GM21737 (cell line): ENCODE measurements at regions not wholly inside any gene's neighbourhood (a gene's known extent, or its start where the extent isn't known, plus 50 kb on each side); places are given as distances from the start of the nearest gene placed in this dataset.

Experiments
- ATAC-seq: cut with Tn5 transposase; IDR thresholded peaks from one replicate; pipeline ENCODE4 v1.9.1; 2021; ENCODE audit warnings: mild to moderate bottlenecking, moderate library complexity; ENCODE audit not compliant: unreplicated experiment

DNA sequence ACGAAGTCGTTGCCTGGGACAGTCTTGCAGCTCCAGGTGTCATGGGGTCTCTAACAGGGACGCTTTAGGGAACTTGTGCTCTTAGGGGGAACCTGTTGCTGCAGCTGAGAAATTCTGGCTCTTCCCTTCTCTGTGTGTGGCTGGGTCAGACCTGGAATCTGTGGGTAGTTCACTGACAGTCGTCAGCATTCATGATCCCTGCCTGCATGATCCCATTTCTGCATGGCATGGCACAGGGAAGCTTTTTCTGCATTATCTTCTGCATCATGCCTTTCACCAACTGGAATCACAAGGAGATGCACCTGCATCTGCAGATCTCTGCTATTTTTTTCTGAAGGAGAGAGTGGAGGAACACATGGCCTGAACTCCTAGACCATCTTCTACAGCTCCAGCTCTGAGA lies 85.6 kb downstream of the SOX9 start:
- no peak for ATAC-seq

DNA sequence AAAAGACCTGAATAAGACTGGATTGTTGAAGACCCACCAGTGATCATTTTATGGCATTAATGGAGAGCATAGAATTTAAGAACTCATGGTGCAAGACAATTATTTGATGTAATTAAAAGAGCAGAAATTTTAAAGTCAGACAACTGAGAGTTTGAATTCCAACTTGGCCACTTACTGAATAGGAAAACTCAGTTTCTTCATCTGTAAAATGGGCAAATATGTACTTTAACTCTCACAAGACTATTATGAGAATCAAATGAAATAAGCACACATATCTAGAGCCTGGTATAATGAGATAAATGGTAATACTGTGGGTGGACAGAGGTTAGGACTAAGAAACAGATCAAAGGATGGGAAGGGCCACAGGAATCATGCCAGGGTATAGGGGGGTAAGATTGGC lies 88.0 kb downstream of the SOX9 start:
- no peak for ATAC-seq

DNA sequence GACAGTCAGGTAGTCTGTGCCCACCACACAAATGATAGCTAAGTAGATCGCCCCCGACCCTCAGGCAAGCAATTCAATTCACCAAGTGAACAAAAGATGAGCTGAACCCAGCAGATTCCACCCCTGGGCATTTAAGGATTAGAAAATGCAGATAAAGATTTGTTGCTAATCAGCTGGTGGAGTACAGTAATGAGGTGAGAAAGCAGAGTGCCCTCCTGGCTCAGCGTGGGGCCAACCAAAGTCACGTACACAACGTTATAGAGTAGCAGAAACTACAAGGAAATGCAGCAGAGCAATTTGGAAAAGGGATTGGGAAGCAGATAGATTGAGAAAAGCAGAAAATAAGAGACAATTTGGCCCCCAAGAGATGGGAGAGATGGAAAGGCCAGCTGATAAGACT lies 91.2 kb downstream of the SOX9 start:
- no peak for ATAC-seq

DNA sequence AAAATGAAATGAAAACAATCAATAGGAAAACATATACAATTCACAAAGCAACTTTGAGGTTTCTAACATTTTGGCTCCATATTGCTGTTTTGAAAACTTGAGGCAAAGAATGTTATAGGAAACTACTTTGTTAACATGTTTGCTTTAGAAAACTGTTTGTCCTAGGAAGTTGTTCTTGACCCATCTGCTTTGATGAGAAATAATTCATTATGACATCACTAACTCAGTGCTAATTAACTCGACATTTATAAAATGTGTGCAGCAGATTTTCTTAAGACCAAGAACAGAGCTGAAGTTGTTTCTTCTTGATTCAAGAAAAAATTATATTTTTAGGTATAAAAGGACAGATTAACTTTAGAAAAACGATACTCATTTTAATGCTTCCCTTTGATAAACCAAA lies 94.7 kb downstream of the SOX9 start:
- ATAC-seq: no peak

DNA sequence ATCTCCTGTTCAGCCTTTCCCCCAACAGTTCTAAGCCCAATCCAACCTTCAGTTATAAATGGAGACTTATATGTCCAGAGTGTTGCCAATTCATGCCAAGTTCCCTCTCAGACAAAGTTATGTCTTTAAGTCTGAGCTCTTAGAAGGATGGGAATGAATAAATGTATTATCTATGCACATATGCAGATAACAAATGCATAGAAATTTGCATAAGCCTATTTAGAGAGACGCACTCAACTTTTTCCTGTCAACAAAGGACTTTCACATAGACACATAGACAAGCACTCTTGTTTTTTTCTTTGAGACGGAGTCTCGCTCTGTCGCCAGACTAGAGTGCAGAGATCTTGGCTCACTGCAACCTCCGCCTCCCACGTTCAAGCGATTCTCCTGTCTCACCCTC lies 95.1 kb downstream of the SOX9 start:
- no peak for ATAC-seq

DNA sequence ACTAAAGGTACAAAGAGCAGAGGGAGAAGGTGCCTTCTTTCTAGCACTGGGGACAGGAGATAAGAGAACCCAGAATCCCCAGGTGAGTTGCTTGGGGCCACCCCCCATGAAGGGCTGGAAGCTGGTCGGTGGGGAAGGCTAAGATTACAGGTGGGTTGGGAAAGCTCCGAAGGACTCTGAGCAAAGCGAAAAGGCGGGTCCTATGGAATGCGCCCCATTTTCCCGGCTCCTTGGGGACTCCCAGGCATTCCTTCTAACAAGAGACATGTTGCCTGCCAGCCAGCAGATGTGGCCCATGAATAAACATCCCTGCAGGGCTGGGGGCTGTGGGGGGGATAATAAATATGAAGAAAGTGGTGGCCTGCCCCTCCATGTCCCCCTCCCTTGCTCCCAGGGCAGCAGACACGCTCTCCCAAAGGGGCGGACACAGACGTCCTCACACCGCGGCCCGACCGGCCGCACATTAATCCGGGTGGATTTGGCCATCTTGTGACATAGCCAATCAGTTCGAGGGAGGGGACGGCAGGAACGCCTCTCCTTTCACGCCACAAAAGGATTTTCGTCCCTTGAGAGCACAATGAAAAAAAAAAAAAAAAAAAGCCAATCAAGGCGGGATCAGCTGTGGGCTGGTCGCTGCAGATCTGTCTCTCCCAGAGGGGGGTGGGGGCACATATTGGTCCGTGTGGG lies 98.5 kb downstream of the SOX9 start:
- ATAC-seq: no peak

DNA sequence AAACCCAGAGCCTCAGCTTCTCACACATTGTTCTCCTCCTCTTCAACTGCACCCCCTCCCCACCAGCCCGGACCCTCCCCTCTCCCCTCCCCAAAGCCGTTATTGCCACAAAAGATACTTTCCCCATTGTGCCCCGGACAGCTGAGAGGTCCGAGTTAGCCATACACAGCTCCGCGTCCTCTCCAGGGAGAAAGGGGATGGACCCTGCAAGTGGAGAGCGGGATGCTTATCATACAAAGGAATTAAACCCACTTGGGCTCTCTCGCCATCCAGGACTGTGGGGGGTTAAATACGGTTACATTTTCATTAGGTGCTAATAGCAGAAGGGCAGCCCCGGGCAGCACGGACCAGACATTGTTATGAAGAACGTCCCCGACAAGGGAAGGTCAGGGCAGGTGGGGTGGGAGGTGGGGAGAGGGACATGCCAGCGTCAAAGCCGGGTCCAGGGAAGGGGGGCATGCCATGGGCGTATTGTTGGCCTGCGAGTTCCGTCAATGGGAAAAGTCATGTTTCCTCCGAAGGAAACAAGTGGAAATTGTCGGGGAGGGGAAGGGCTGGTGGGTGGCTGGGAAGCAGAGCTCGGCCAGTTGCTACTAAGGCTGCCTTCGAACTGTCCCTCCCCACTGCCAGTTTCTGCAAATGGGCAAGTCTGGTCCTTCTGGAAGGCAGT lies 99.1 kb downstream of the SOX9 start:
- no peak for ATAC-seq

DNA sequence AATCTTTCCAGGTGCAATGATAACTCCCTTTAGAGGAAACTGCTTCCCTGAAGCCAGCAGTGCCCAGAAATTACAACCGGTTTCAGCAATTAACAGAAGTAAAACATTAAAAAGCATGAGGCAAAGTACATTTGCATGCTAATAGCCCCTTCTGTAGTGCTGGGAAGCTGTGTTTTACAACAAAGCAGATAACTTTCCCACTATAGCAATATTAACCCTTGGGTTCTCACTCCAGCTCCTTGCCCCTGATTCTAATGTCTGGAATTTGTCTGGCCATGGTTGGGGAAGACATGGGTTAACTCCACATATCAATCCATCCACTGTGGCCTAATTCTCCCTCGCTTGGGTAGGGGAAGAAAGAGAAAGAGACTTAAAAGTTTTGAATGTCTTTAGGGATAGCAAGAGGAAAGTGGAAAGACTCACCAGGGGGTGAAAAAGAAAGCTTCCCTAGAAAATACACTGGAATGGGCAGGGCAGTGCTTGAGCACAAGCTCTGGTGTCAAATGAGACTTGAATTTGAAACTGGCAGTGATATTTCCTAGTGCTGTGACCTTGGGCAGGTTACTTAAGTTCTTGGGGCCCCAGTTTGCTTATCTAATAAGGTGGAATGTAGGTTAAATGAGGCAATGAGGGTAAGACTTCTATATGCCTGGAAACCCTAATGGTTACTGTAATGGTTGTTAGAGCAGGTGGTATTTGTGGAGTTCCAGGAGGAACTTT lies 102.0 kb downstream of the SOX9 start:
- no peak for ATAC-seq

DNA sequence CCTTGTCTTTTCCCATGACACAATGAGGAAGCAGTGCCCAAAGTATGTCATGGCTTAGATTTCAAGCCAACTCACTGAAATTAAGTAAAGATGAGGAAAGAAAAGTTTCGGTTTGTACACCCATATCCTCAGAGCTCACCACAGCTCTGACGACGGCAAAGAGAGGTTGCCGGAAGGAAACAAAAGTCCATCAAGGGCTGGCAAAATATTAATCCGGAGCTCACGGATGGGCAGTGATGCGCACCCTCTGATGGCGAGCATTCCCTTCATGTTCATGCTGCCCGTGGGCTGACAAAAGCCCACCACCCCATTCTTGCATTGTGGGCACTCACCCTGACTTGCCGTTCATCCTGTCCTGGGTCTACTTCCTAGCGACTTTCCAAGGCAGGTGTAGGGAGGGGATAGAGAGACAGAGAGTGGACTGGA lies 103.1 kb downstream of the SOX9 start:
- no peak for ATAC-seq

DNA sequence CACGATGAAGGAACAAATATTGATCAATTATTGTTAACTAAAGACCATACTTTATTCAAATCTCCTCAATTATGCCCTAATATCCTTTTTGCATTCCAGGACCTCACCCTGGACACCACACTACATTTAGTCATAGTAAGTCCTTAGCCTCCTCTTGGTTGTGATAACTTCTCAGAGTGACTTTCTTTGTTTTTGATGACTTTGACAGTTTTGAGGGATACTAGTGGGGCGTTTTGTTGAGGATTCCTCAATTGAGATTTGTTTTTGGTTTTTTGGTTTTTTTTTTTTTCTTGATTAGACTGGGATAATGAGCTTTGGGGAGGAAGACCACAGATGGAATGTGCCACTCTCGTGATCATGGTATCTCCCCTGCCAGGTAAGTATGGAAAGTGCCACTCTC lies 105.5 kb downstream of the SOX9 start:
- ATAC-seq: no peak

DNA sequence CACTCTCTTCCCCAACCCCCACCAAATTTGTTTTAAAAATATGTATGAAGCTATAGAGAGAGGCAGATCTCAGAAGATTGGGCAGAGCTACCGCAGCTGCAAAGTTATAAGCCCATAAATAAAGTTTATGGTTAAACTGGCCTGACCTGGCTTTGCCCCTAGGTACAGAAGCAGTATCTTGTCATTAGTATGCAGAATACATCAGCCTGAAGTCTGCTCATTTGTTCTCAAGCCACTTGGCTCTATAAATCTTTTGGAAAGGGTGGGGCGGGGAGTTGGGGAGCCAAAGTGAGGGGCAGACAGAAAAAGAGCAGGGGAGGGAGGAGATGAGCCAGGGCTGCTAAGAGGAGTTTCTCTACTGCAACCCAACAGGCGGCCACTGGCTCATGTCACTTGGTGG lies 113.2 kb downstream of the SOX9 start:
- ATAC-seq: no peak

DNA sequence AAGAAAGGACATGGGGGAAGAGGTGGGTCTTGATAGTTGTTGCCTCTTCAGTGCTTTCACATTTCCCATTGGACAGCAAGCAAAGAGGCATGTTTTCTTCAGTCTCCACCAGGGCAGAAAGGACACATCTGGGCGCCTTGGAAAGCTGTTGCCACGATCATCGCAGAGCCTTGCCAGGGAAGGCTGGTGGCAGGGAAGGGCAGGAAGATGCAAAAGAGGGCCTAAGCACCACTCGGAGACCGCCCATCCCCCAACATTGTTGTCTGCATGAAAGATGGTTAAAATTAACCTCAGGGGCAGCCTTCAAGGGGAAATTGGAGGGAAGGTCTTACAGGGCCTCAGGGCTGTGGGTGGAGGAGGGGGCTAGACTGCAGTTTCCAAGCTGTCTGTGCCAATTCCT lies 114.2 kb downstream of the SOX9 start:
- no peak for ATAC-seq

DNA sequence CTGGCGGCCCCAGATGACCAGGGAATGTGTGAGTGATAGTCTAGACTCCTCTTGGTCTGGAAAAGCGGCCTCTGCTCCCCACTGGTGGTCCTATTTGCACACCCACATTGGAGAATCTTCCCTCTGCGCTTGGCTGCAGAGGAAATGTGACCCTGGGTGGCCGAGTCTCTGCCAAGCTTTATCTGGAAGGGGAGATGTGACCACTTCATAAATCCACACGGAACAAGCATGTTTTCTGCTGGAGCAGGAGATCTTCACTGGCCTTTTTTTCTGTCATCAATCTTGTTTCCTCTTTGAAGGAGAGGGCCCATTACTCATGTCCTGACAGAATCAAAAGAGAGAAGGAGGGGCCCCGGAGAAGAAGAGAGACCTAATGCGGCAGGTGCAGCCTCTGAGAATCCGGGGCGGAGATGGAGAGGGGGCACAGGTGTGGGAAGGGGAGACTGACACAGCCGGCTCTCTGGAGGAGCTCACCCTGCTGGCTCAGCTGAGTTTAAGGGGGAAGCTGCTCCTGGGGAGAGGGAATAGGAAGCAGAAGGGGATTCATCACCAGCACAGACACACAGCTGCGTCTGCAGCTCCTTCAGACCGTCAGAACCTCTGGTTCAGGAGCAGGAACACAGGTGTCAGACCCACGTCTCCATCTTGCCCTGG lies 116.3 kb downstream of the SOX9 start:
- ATAC-seq: no peak

DNA sequence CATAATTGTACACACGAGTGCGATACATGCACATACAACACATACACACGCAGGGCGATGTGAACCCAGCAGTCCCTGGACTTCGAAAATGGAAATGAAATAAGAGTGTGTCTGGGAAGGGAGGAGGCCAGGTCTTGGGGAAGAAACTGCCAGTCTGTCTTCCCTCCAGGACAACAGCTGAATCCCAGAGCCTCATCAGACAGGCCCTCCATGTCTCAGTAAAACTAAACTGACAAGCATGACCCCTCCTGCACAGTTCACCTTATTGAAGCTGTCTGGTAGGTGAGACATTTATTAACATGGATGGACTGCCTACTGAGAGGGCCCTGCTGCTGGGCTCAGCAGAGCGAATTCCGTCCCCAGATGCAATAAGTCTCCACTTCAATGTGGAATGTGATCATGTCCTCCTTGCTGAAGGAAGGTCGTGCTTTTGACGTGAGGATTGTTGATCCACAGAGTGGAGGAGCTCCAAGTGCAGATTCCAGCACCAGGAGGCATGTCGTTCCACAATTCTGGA lies 117.4 kb downstream of the SOX9 start:
- no peak for ATAC-seq

DNA sequence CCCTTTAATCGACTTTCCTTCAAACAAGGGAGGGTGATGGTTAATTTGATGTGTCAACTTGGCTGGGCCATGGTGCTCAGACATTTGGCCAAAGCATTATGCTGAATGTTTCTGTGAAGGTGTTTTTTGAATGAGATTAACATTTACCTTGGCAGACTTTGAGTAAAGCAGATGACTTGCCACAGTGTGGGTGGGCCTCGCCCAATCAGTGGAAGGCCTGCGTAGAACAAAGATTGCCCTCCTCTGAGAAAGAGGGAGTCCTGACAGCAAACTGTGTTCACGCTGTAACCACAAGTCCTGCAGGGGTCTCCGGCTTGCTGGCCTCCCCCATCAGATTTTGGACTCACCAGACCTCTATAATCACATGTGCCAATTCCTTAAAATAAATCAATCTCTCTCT lies 118.7 kb downstream of the SOX9 start:
- ATAC-seq: no peak

DNA sequence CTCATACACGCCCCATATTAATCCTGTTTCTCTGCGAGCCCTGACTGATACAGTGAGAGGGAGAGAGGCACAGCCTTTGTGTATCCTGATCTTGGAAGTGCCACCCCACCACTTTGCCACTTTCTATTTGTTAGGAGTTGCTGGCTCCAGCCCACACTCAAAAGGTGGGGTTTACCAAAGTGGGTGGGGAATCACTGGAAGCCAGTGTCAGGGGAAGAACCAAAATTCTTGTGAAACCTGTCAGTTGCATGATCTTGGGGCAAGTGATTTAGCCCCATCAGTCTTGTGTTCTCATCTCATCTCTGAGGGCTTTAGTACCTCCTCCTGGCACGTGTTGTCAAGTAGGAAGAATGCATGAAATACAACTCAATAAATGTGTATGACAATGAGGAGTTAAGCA lies 119.5 kb downstream of the SOX9 start:
- ATAC-seq: no peak

DNA sequence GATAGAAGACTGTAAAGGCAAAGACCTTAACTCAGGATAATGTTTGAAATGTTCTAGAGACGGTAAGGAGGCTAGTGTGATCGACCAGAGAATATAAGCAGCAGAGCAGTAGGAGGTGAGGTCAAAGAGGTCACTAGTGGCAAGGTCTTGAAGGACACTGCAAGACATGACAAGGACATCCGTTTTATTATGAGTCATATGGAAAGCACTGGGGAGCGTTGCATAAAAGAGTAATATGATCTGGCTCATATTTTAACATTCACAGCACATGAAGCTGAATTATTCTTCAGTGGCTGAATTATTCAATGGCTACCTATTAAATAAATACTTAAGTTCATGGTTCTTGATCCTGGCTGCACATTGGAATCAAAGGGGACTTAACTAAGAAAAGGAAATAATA lies 123.7 kb downstream of the SOX9 start:
- no peak for ATAC-seq

DNA sequence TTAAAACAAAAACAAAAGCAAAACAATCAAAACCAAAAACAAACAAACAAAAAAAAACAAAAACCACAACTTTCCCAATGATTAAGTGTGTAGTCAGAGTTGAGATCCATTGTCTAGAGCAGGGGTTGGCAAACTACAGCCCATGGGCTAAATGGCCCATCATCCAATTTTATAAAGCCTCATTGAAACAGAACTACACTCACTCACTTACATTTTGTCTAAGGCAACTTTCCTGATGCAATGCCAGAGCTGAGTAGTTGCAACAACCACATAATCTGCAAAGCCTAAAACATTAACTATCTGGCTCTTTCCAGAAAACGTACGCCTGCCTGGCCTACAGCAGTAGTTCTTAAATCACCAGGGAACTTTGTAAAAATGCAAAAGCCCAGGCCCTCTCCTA lies 124.1 kb downstream of the SOX9 start:
- ATAC-seq: no peak

DNA sequence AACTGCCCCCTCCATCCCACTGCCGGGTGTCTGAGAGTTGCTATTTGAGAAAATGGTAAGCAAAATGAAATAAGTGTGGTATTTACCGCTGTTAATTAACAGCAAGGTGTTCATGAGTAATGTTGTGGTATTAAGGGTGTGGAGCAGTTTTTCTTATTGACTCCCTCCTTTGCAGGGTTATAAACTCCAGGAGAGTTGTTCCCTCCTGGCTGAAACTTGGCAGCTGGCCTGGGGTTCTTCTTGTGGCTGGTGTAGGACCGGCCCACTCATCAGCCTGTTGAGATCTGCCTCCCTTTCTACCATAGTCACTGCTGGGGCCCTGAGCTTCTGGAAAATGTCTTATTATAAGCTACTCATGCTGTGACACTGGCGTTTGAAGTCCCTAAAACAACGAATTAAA lies 128.6 kb downstream of the SOX9 start:
- no peak for ATAC-seq

DNA sequence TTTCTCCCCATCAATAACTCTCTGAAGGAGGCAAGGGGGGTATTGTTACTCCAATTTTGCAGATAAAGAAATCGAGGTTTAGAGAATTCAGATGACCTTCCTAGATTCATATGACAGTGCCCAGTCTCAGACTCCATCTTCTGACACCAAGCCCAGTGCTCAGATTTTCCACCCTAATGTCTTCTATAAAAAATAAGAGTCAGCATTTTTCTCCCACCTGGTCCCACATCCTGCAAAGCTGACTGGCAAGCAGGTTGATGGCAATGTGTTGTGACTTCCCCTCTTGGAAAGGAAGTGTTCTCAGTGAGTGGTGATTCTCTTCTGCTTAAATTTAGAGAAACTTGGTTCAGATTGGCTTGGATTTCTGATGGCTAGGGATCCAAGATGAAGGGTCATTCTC lies 129.4 kb downstream of the SOX9 start:
- no peak for ATAC-seq

DNA sequence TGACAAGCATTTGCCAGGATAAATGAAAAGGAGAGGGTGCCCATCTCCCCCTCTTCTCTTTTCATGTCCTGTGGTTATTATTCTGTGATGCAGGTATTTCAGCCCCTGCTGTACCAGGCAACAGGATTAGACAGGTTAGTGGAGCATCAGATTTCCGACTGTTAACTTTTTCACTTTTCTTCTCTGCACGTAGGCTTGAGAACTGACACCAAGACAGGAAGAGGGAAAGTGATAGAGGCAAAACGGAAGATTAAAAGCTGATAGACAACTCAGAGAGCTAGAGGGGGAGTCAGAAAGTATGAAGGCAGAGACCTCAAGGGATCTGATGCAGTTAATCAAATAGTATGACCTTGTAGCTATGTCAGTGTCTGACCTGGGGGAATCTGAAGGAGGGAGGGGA lies 132.8 kb downstream of the SOX9 start:
- no peak for ATAC-seq
